ENCODE measurements at regions not wholly inside any gene's neighbourhood (a gene's known extent, or its start where the extent isn't known, plus 50 kb on each side); places are given as distances from the start of the nearest gene placed in this dataset.

DNA sequence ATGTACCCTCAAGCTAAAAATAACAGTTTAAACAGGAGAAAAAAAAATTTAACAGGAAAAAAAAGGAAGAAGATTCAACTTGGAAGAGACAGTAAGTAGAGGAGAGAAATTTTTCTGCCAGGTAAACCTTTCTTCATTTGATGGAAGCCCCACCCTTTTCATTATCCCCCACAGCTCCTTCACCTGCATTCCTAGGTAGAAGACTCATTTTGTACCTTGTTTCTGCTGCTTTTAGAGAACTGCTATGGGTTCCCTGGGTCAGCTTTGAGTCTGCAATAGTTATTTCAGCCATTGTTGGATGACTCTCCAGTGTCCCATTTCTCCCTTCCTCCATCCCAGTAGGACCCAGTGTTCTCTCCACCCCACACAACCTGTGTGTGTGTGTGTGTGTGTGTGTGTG lies 74.1 kb upstream of the CPEB4 start (continued):
- TF ChIP-seq CHD7 (IDR thresholded peaks at IDR 0.05; ENCODE audit: insufficient replicate concordance, low read length) (no peak), TCF12 (IDR thresholded peaks at IDR 0.05; ENCODE audit: low read depth, low read length) (no peak), RXRA (IDR thresholded peaks at IDR 0.05; ENCODE audit: insufficient read depth, low read depth, low read length) (no peak), E2F6 (IDR thresholded peaks at IDR 0.05) (no peak)
